ENCODE measurements at regions not wholly inside any gene's neighbourhood (a gene's known extent, or its start where the extent isn't known, plus 50 kb on each side); places are given as distances from the start of the nearest gene placed in this dataset.

DNA sequence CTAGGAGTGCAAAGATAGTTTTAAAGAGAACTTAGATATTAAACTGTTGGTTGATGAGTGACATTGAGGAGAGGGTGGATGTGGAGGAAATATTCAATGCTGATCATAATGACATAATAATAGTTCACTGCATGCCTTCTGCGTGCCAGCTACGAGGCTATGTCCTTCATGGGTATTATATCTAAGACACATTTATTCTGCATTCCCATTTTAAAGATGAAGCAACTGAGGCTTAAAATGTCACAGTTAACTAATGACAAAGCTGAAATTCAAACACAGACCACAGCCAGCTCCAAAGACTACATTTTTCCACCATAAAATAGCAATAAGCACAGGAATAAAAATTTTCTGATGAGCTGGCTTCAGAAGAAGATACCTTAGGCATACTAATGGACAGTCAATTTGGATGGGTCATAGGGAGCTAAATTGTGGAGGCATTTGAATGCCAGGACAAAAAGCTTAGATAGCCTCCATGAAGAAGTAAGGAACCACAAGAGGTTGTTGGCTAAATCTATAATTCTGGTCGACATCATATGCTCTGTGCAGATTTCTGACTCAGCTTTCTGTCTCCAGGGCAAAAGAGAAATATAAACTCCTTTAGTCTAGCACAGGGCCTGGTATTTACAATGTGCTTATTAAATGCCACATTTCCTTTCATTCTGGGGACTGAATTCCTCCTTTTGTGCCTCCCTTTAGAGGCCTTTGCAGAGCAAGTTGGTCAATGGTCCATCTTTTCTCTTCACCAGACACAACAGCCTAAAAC, 71.2 kb upstream of the NRIP1 start:
- no peaks in the 10 kb centered on the region for H3K9me3 Mint-ChIP-seq
- no peak overlapping the region for H3K27ac ChIP-seq (ENCODE audit: low read depth)
- ATAC-seq (no peak), DNase-seq (ENCODE audit: low spot score) (no peak)
- H3K4me1 Mint-ChIP-seq, result no peaks in the 10 kb centered on the region
- no peaks in the 10 kb centered on the region for H3K36me3 ChIP-seq (ENCODE audit: insufficient read depth)
- H3K9me2 ChIP-seq (ENCODE audit: insufficient read depth), result 0 out of 2 replicates have a peak, but pooled peaks cover 3% of the 10 kb centered on the region
- H3K4me3 Mint-ChIP-seq, result no peak overlapping the region
- H2AFZ ChIP-seq, result no peak overlapping the region
- H3K4me1 ChIP-seq (ENCODE audit: insufficient read depth), result no peaks in the 10 kb centered on the region
- H3K79me2 ChIP-seq (replicated peaks; ENCODE audit: insufficient read depth), result no peaks in the 10 kb centered on the region
- no peak overlapping the region for H3K27ac Mint-ChIP-seq
- H3K27me3 Mint-ChIP-seq (ENCODE audit: insufficient read depth, low read depth, poor library complexity), result no peaks in the 10 kb centered on the region
- TF ChIP-seq CREB1 (CRISPR knock-in tag; IDR thresholded peaks at IDR 0.05; ENCODE audit: low read depth) (no peak), ZNF462 (CRISPR knock-in tag; IDR thresholded peaks at IDR 0.05) (no peak), ZNF331 (CRISPR knock-in tag; IDR thresholded peaks at IDR 0.05; ENCODE audit: low read depth) (no peak), STAT1 (IDR thresholded peaks at IDR 0.05; ENCODE audit: unreplicated experiment) (no peak), JUNB (IDR thresholded peaks at IDR 0.05; ENCODE audit: unreplicated experiment) (no peak), ZNF114 (CRISPR knock-in tag; IDR thresholded peaks at IDR 0.05) (no peak), EZH2 (IDR thresholded peaks at IDR 0.05; ENCODE audit: low read depth, unreplicated experiment) (no peak), EZH2phosphoT487 (IDR thresholded peaks at IDR 0.05; ENCODE audit: unreplicated experiment) (no peak), CTCF (conservative IDR thresholded peaks at IDR 0.05; ENCODE audit: low read depth in 2 of 2) (no peak), NANOG (IDR thresholded peaks at IDR 0.05; ENCODE audit: borderline replicate concordance) (no peak), REST (IDR thresholded peaks at IDR 0.05; ENCODE audit: unreplicated experiment) (no peak), ETS1 (IDR thresholded peaks at IDR 0.05) (no peak), POLR2AphosphoS5 (IDR thresholded peaks at IDR 0.05; ENCODE audit: low read depth) (no peak)
- H3K4me2 ChIP-seq, result no peak overlapping the region
- no peaks in the 10 kb centered on the region for H3K36me3 Mint-ChIP-seq (ENCODE audit: low read depth)
- no peaks in the 10 kb centered on the region for H3F3A ChIP-seq (replicated peaks; ENCODE audit: low read depth)
- H4K20me1 ChIP-seq (replicated peaks; ENCODE audit: insufficient read depth), result no peaks in the 10 kb centered on the region
- no peak overlapping the region for H3K4me3 ChIP-seq
- H3K27me3 ChIP-seq (ENCODE audit: insufficient read depth), result no peaks in the 10 kb centered on the region

All from GM23338 (cell line).